Skin of body (tissue), 2 donors: ENCODE measurements at regions not wholly inside any gene's neighbourhood (a gene's known extent, or its start where the extent isn't known, plus 50 kb on each side); places are given as distances from the start of the nearest gene placed in this dataset. TPM values are rescaled to one million over a fixed set of nuclear protein-coding genes. Genes with fewer than 3 reads are reported as not detected.
"Not testable (repeated sequence)": the region's sequence is repeated elsewhere in the genome, so short reads cannot be mapped to it uniquely, and the experiment has no call there.

ENCODE experiments used
- DNase-seq: peaks from one replicate; lab custom pipeline; 2025; lab: John Stamatoyannopoulos, UW
- small RNA-seq: library from RNA; depleted of rRNA; stranded (forward); fragments of <200 nt; gene quantifications from one replicate; pipeline ENCODE3, GENCODE V24; 2014; ENCODE audit warnings: low replicate concordance

GRCh38 chr2:242104202-242104956, 234.8 kb downstream of the RTP5 start:
- DNase-seq, result not testable (repeated sequence)

- DNase-seq, result not testable (repeated sequence)
These were observed 237.5 kb downstream of the RTP5 start for GRCh38 chr2:242107065-242107464.

- DNase-seq, result not testable (repeated sequence)
These were observed 239.4 kb downstream of the RTP5 start for GRCh38 chr2:242108797-242109500.

GRCh38 chr2:242109819-242110218, 240.3 kb downstream of the RTP5 start:
- DNase-seq, result not testable (repeated sequence)

- not testable (repeated sequence) for DNase-seq
These were observed 242.4 kb downstream of the RTP5 start for GRCh38 chr2:242111954-242112353.

- not testable (repeated sequence) for DNase-seq
These were observed 244.0 kb downstream of the RTP5 start for GRCh38 chr2:242113492-242113891.

- DNase-seq, result not testable (repeated sequence)
These were observed 247.1 kb downstream of the RTP5 start for GRCh38 chr2:242116676-242117075.

- not testable (repeated sequence) for DNase-seq
These were observed 247.8 kb downstream of the RTP5 start for GRCh38 chr2:242117305-242117704.

GRCh38 chr2:242119682-242120081, 250.2 kb downstream of the RTP5 start:
- DNase-seq, result not testable (repeated sequence)

- DNase-seq, result not testable (repeated sequence)
These were observed 261.2 kb downstream of the RTP5 start for GRCh38 chr2:242130682-242131081.

GRCh38 chr2:242159921-242160320, 290.4 kb downstream of the RTP5 start:
- not testable (repeated sequence) for DNase-seq

- DNase-seq, result not testable (repeated sequence)
These were observed 295.6 kb downstream of the RTP5 start for GRCh38 chr2:242165115-242165514.

GRCh38 chr2:242171290-242171689, 301.8 kb downstream of the RTP5 start:
- DNase-seq, result not testable (repeated sequence)

Small RNA genes lying in the stretch of these regions (small RNA-seq; reads per million reads assigned to genes)
- gene CICP10 (not detected), gene SEPT14P2 (not detected)
